Astrocyte (in vitro differentiated cells and primary cell): ENCODE measurements at regions not wholly inside any gene's neighbourhood (a gene's known extent, or its start where the extent isn't known, plus 50 kb on each side); places are given as distances from the start of the nearest gene placed in this dataset.

Source experiments
- DNase-seq: peaks from one replicate; pipeline ENCODE4 v3.0.0-alpha.2; 2010; ENCODE audit warnings: low read depth
- FAIRE-seq: peaks from 2 replicates; lab custom pipeline; 2011; peaks lifted over from hg19 to GRCh38; lab: Jason Lieb, UNC
- H2AFZ ChIP-seq: 2 replicates; pipeline ENCODE4 v1.6.0; 2012; ENCODE audit warnings: low read depth, low read length, inconsistent platforms
- H3K27ac ChIP-seq: 2 replicates; pipeline ENCODE4 v1.5.1; 2011; ENCODE audit warnings: low read depth, low read length, inconsistent platforms
- H3K27me3 ChIP-seq: 2 replicates; pipeline ENCODE4 v1.6.0; 2011; ENCODE audit warnings: low read length, inconsistent platforms; ENCODE audit not compliant: insufficient read depth
- H3K36me3 ChIP-seq: 2 replicates; pipeline ENCODE4 v1.5.1; 2011; ENCODE audit warnings: low read length, inconsistent platforms; ENCODE audit not compliant: insufficient read depth
- H3K4me1 ChIP-seq: 2 replicates; pipeline ENCODE4 v1.5.1; 2011; ENCODE audit warnings: low read length, inconsistent platforms; ENCODE audit not compliant: insufficient read depth
- H3K4me2 ChIP-seq: 2 replicates; pipeline ENCODE4 v1.6.0; 2012; ENCODE audit warnings: low read length, inconsistent platforms
- H3K4me3 ChIP-seq: 2 replicates; pipeline ENCODE4 v1.5.1; 2011; ENCODE audit warnings: low read depth, mild to moderate bottlenecking, low read length, inconsistent platforms; ENCODE audit not compliant: insufficient read depth
- H3K79me2 ChIP-seq: 2 replicates; pipeline ENCODE4 v1.6.0; 2012; ENCODE audit warnings: mild to moderate bottlenecking, low read length, inconsistent platforms; ENCODE audit not compliant: insufficient read depth
- H3K9ac ChIP-seq: 2 replicates; pipeline ENCODE4 v1.6.0; 2012; ENCODE audit warnings: mild to moderate bottlenecking, low read length, inconsistent platforms
- H3K9me3 ChIP-seq: 2 replicates; pipeline ENCODE4 v1.5.1; 2012; ENCODE audit warnings: low read depth, mild to moderate bottlenecking, low read length, inconsistent platforms; ENCODE audit not compliant: insufficient read depth
- H4K20me1 ChIP-seq: 2 replicates; pipeline ENCODE4 v1.6.0; 2012; ENCODE audit warnings: low read length, inconsistent platforms; ENCODE audit not compliant: insufficient read depth
- H3K27ac Mint-ChIP-seq: one replicate; pipeline ENCODE4 v1.8.0; 2021; ENCODE audit warnings: mild to moderate bottlenecking, mixed read lengths; ENCODE audit not compliant: unreplicated experiment
- H3K27me3 Mint-ChIP-seq: one replicate; pipeline ENCODE4 v1.8.0; 2021; ENCODE audit warnings: low read depth, mixed read lengths; ENCODE audit not compliant: unreplicated experiment
- H3K36me3 Mint-ChIP-seq: one replicate; pipeline ENCODE4 v1.8.0; 2021; ENCODE audit warnings: low read depth, mixed read lengths; ENCODE audit not compliant: unreplicated experiment
- H3K4me1 Mint-ChIP-seq: one replicate; pipeline ENCODE4 v1.8.0; 2021; ENCODE audit warnings: low read depth, mixed read lengths; ENCODE audit not compliant: unreplicated experiment
- H3K4me3 Mint-ChIP-seq: one replicate; pipeline ENCODE4 v1.8.0; 2021; ENCODE audit warnings: mild to moderate bottlenecking, moderate library complexity, mixed read lengths; ENCODE audit not compliant: unreplicated experiment
- H3K9me3 Mint-ChIP-seq: one replicate; pipeline ENCODE4 v1.8.0; 2021; ENCODE audit warnings: mild to moderate bottlenecking, mixed read lengths; ENCODE audit not compliant: unreplicated experiment
- CTCF ChIP-seq: IDR thresholded peaks from 2 replicates; pipeline ENCODE4 v1.5.1; 2011; ENCODE audit warnings: low read depth, mild to moderate bottlenecking, inconsistent platforms, low read length, moderate library complexity; ENCODE audit not compliant: insufficient read depth
- EZH2 ChIP-seq: IDR thresholded peaks from 2 replicates; pipeline ENCODE4 v1.6.1; 2012; ENCODE audit warnings: mild to moderate bottlenecking, low read length, inconsistent platforms; ENCODE audit not compliant: insufficient read depth

GRCh38 chr13:78323040-78323439 lies 280.3 kb downstream of the POU4F1 start:
- DNase-seq (no peak), FAIRE-seq (no peak)
- no peaks in the 10 kb centered on the region for H3K4me1 ChIP-seq
- H4K20me1 ChIP-seq = no peaks in the 10 kb centered on the region
- TF ChIP-seq EZH2 (no peak), CTCF (no peak)
- no peaks in the 10 kb centered on the region for H3K4me1 Mint-ChIP-seq
- no peaks in the 10 kb centered on the region for H3K36me3 Mint-ChIP-seq
- H3K27ac ChIP-seq = no peak overlapping the region
- no peak overlapping the region for H3K4me3 ChIP-seq
- H3K9me3 Mint-ChIP-seq = no peaks in the 10 kb centered on the region
- no peaks in the 10 kb centered on the region for H3K27me3 ChIP-seq
- no peak overlapping the region for H3K4me3 Mint-ChIP-seq
- no peaks in the 10 kb centered on the region for H3K79me2 ChIP-seq
- H2AFZ ChIP-seq = no peak overlapping the region
- H3K9me3 ChIP-seq = no peaks in the 10 kb centered on the region
- no peak overlapping the region for H3K9ac ChIP-seq
- no peaks in the 10 kb centered on the region for H3K27me3 Mint-ChIP-seq
- no peak overlapping the region for H3K4me2 ChIP-seq
- H3K27ac Mint-ChIP-seq = no peak overlapping the region
- no peaks in the 10 kb centered on the region for H3K36me3 ChIP-seq

- Histone ChIP-seq H3K4me2 (no peak overlapping the region), H3K27me3 (no peaks in the 10 kb centered on the region), H3K4me1 (no peaks in the 10 kb centered on the region), H2AFZ (no peak overlapping the region), H3K9ac (no peak overlapping the region), H4K20me1 (no peaks in the 10 kb centered on the region), H3K27ac (no peak overlapping the region), H3K9me3 (no peaks in the 10 kb centered on the region), H3K79me2 (no peaks in the 10 kb centered on the region), H3K36me3 (no peaks in the 10 kb centered on the region), H3K4me3 (no peak overlapping the region)
- no peaks in the 10 kb centered on the region for H3K9me3 Mint-ChIP-seq
- DNase-seq = no peak
- H3K4me1 Mint-ChIP-seq = no peaks in the 10 kb centered on the region
- H3K27ac Mint-ChIP-seq = no peak overlapping the region
- H3K27me3 Mint-ChIP-seq = no peaks in the 10 kb centered on the region
- no peaks in the 10 kb centered on the region for H3K36me3 Mint-ChIP-seq
- no peak for FAIRE-seq
- H3K4me3 Mint-ChIP-seq = no peak overlapping the region
- TF ChIP-seq CTCF (no peak), EZH2 (no peak)
Observed at GRCh38 chr13:78319101-78319627, 284.2 kb downstream of the POU4F1 start.

- H3K9me3 Mint-ChIP-seq = no peaks in the 10 kb centered on the region
- Histone ChIP-seq H3K9me3 (no peaks in the 10 kb centered on the region), H3K4me2 (no peak overlapping the region), H4K20me1 (no peaks in the 10 kb centered on the region), H3K36me3 (no peaks in the 10 kb centered on the region), H2AFZ (no peak overlapping the region), H3K27me3 (no peaks in the 10 kb centered on the region), H3K4me3 (no peak overlapping the region), H3K9ac (no peak overlapping the region), H3K4me1 (no peaks in the 10 kb centered on the region), H3K27ac (no peak overlapping the region), H3K79me2 (no peaks in the 10 kb centered on the region)
- no peak for DNase-seq
- H3K27ac Mint-ChIP-seq = no peak overlapping the region
- TF ChIP-seq EZH2 (no peak), CTCF (no peak)
- no peak overlapping the region for H3K4me3 Mint-ChIP-seq
- no peaks in the 10 kb centered on the region for H3K4me1 Mint-ChIP-seq
- FAIRE-seq = no peak
- H3K36me3 Mint-ChIP-seq = no peaks in the 10 kb centered on the region
- no peaks in the 10 kb centered on the region for H3K27me3 Mint-ChIP-seq
Observed at GRCh38 chr13:78317030-78317429, 286.3 kb downstream of the POU4F1 start.
